LNCAP (cell line): ENCODE measurements at regions not wholly inside any gene's neighbourhood (a gene's known extent, or its start where the extent isn't known, plus 50 kb on each side); places are given as distances from the start of the nearest gene placed in this dataset.

Source experiments
- CTCF ChIP-seq: fragments of 450-650 bp; IDR thresholded peaks from 2 replicates; pipeline ENCODE4 v1.5.1; 2017; ENCODE audit warnings: mild to moderate bottlenecking

- no peak for TF ChIP-seq CTCF
Observed at GRCh38 chr2:58484629-58485028, 243.5 kb upstream of the FANCL start.

GRCh38 chr2:58484221-58484620, 243.1 kb upstream of the FANCL start:
- no peak for TF ChIP-seq CTCF

- TF ChIP-seq CTCF, result no peak
Observed at GRCh38 chr2:58483307-58483706, 242.2 kb upstream of the FANCL start.

DNA sequence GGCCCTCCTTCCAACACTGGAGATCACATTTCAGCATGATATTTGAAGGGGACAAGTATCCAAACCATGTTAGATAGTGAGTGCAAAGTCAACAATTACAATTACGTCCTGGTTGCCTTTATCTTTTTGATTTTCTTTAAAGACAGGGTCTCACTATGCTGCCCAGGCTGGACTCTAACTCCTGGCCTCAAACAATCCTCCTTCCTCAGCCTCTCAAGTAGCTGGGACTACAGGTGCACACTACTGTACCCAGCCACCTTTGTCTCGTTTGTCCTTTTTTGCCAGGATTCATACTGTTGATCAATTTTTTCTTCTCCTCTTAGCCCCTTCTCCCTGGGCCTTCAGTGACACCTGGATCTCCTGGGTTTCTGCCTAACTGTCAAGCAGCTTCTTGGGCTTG, 240.5 kb upstream of the FANCL start:
- no peak for TF ChIP-seq CTCF

- no peak for TF ChIP-seq CTCF
Observed at GRCh38 chr2:58480141-58480540, 239.0 kb upstream of the FANCL start.

GRCh38 chr2:58479535-58480140, 238.5 kb upstream of the FANCL start:
- TF ChIP-seq CTCF, result no peak

GRCh38 chr2:58476556-58476955, 235.4 kb upstream of the FANCL start:
- TF ChIP-seq CTCF, result no peak

DNA sequence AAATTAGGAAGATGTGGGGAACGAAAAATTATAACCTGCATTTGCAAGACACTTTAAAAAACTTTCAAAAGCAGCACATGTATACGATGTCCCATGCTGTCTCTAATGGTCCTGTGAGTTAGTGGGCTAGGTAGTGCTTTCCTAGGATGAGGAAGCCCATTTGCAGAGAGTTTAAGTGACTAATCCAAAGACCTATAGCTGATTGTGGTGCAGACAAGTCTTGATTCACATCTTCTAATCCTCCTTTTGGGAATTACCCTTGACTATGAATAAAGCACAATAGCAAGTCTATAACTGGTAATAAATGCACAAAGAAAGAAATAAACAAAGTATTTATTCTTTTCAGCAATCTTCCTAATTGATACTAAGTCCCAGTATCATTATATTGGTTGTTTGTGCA, 234.6 kb upstream of the FANCL start:
- no peak for TF ChIP-seq CTCF
